Neural cell (in vitro differentiated cells): ENCODE measurements at regions not wholly inside any gene's neighbourhood (a gene's known extent, or its start where the extent isn't known, plus 50 kb on each side); places are given as distances from the start of the nearest gene placed in this dataset.

Source experiments
- H2AFZ ChIP-seq: fragments of 200-600, 300-800 bp; sonication (generic), shearing (Covaris generic); 2 replicates; pipeline ENCODE4 v1.6.0; 2014; ENCODE audit warnings: low read depth, mild to moderate bottlenecking, antibody characterized with exemption, low read length, moderate library complexity
- H3F3A ChIP-seq: fragments of 200-600 bp; shearing (Covaris generic); 2 replicates; pipeline ENCODE4 v1.6.1; 2016; ENCODE audit warnings: mild to moderate bottlenecking, moderate library complexity, mixed read lengths, antibody characterized with exemption, low read length; ENCODE audit not compliant: insufficient read depth, poor library complexity, severe bottlenecking
- H3K27ac ChIP-seq: fragments of 200-600, 300-800 bp; sonication (generic), shearing (Covaris generic); 2 replicates; pipeline ENCODE4 v1.5.1; 2014; ENCODE audit warnings: mild to moderate bottlenecking, low read length, moderate library complexity
- H3K27me3 ChIP-seq: fragments of 300-800, 200-600 bp; sonication (generic), shearing (Covaris generic); 2 replicates; pipeline ENCODE4 v1.6.0; 2014; ENCODE audit warnings: mild to moderate bottlenecking, low read depth, low read length, moderate library complexity; ENCODE audit not compliant: insufficient read depth
- H3K36me3 ChIP-seq: fragments of 300-800, 200-600 bp; sonication (generic), shearing (Covaris generic); 2 replicates; pipeline ENCODE4 v1.5.1; 2014; ENCODE audit warnings: mild to moderate bottlenecking, antibody characterized with exemption, low read length, moderate library complexity; ENCODE audit not compliant: insufficient read depth
- H3K4me2 ChIP-seq: fragments of 300-800, 200-600 bp; sonication (generic), shearing (Covaris generic); 2 replicates; pipeline ENCODE4 v1.6.0; 2014; ENCODE audit warnings: mild to moderate bottlenecking, low read length
- H3K4me3 ChIP-seq: fragments of 300-800, 200-600 bp; sonication (generic), shearing (Covaris generic); 2 replicates; pipeline ENCODE4 v1.5.1; 2014; ENCODE audit warnings: mild to moderate bottlenecking, low read length, moderate library complexity
- H3K79me2 ChIP-seq: fragments of 200-600 bp; shearing (Covaris generic); replicated peaks from 2 replicates; pipeline ENCODE4 v1.6.0; 2014; ENCODE audit warnings: mild to moderate bottlenecking, low read length, moderate library complexity; ENCODE audit not compliant: insufficient read depth
- H3K9ac ChIP-seq: fragments of 300-800, 200-600 bp; sonication (generic), shearing (Covaris generic); 2 replicates; pipeline ENCODE4 v1.6.1; 2016; ENCODE audit warnings: mild to moderate bottlenecking, low read length, mixed read lengths
- H3K9me2 ChIP-seq: fragments of 200-600 bp; shearing (Covaris generic); 2 replicates; pipeline ENCODE4 v1.6.1; 2016; ENCODE audit warnings: mild to moderate bottlenecking, low read length, mixed read lengths; ENCODE audit not compliant: insufficient read depth
- H3K9me3 ChIP-seq: fragments of 200-600, 300-800 bp; sonication (generic), shearing (Covaris generic); 2 replicates; pipeline ENCODE4 v1.6.1; 2016; ENCODE audit warnings: mild to moderate bottlenecking, mixed run types, low read length, moderate library complexity, mixed read lengths
- H4K20me1 ChIP-seq: fragments of 200-600 bp; shearing (Covaris generic); 2 replicates; pipeline ENCODE4 v1.6.1; 2016; ENCODE audit warnings: mild to moderate bottlenecking, mixed run types; ENCODE audit not compliant: insufficient read depth
- CTCF ChIP-seq: fragments of 450-650 bp; IDR thresholded peaks from 2 replicates; pipeline ENCODE4 v1.5.1; 2014; ENCODE audit warnings: antibody characterized with exemption, mild to moderate bottlenecking, moderate library complexity; ENCODE audit not compliant: poor library complexity, severe bottlenecking
- EP300 ChIP-seq: fragments of 450-650 bp; conservative IDR thresholded peaks from 2 replicates; pipeline ENCODE4 v1.6.1; 2014; ENCODE audit warnings: antibody characterized with exemption, mild to moderate bottlenecking, moderate library complexity; ENCODE audit not compliant: poor library complexity, severe bottlenecking
- EZH2 ChIP-seq: fragments of 200-600, 300-800 bp; shearing (Covaris generic), sonication (generic); IDR thresholded peaks from 2 replicates; pipeline ENCODE4 v1.6.1; 2014; ENCODE audit warnings: antibody characterized with exemption, low read length, borderline replicate concordance, mild to moderate bottlenecking; ENCODE audit not compliant: insufficient read depth, poor library complexity, severe bottlenecking
- MXI1 ChIP-seq: fragments of 450-650 bp; conservative IDR thresholded peaks from 2 replicates; pipeline ENCODE4 v1.6.1; 2014; ENCODE audit warnings: antibody characterized with exemption, mild to moderate bottlenecking; ENCODE audit not compliant: poor library complexity, severe bottlenecking
- POLR2AphosphoS5 ChIP-seq: IDR thresholded peaks from 2 replicates; pipeline ENCODE4 v1.6.1; 2012
- RAD21 ChIP-seq: fragments of 450-650 bp; conservative IDR thresholded peaks from 2 replicates; pipeline ENCODE4 v1.6.1; 2014; ENCODE audit warnings: antibody characterized with exemption, mild to moderate bottlenecking, moderate library complexity
- REST ChIP-seq: IDR thresholded peaks from 2 replicates; pipeline ENCODE4 v1.6.1; 2012; ENCODE audit warnings: borderline replicate concordance
- SMC3 ChIP-seq: fragments of 450-650 bp; conservative IDR thresholded peaks from 2 replicates; pipeline ENCODE4 v1.6.1; 2014; ENCODE audit warnings: antibody characterized with exemption, mild to moderate bottlenecking, moderate library complexity; ENCODE audit not compliant: poor library complexity
- TAF1 ChIP-seq: IDR thresholded peaks from 2 replicates; pipeline ENCODE4 v1.6.1; 2012; ENCODE audit warnings: low read depth

GRCh38 chr2:126797622-126798275 lies 100.9 kb upstream of the TEX51 start:
- Histone ChIP-seq H3F3A (no peaks in the 10 kb centered on the region), H3K36me3 (no peaks in the 10 kb centered on the region), H3K9me3 (no peaks in the 10 kb centered on the region), H3K27me3 (no peaks in the 10 kb centered on the region), H4K20me1 (no peaks in the 10 kb centered on the region), H3K79me2 (no peaks in the 10 kb centered on the region), H3K4me3 (no peak overlapping the region), H3K4me2 (no peak overlapping the region), H3K9me2 (no peaks in the 10 kb centered on the region), H3K27ac (no peak overlapping the region), H3K9ac (no peak overlapping the region), H2AFZ (no peak overlapping the region)
- no peak for TF ChIP-seq EP300
- TF ChIP-seq RAD21 = no peak
- no peak for TF ChIP-seq REST
- TF ChIP-seq MXI1 = no peak
- TF ChIP-seq CTCF = no peak
- TF ChIP-seq SMC3 = no peak
- no peak for TF ChIP-seq EZH2
- TF ChIP-seq POLR2AphosphoS5 = no peak
- TF ChIP-seq TAF1 = no peak

DNA sequence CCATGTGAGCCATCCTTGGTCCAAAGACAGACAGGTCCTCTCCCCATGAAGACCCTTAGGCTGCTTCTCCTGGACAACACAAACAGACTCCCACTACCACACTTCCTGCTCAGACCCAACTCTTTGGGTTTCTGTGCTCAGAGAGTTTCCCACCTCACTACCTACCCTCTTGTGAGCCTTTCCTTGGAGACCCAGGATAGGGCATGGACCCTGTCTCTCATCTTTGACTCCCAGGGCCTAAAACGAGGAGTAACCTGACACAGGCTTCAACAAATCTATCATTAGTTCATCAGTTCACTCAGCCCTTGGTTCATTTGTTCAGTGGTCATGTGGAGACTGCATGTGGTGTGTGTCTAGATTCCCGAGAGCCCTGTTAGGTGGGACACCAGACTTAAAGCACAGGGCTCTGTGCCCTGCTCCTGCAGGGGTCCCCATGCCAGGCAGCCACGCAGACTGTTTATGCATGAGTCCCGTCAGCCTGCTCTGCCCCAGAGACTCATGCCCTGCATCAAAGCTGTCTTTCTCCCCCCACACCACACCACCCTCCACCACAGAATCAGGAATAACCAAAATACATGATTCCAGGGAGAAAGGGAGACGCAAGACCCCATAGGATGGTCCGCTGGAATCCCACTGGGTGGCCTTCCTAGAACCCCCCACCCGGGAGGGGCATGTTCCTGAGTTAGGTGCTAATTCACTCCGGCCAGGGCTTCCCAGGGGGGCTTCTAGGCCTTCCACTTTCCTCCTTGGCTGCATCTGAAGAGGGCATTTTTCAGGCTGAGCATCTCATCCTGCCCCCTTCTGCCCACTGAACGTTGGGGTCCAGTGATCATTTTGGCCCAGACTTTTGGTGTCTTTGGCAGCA lies 100.2 kb upstream of the TEX51 start:
- Histone ChIP-seq H3K27ac (no peak overlapping the region), H3K36me3 (no peaks in the 10 kb centered on the region), H4K20me1 (no peaks in the 10 kb centered on the region), H3K9me2 (no peaks in the 10 kb centered on the region), H3K27me3 (no peaks in the 10 kb centered on the region), H2AFZ (no peak overlapping the region), H3K4me2 (no peak overlapping the region), H3K79me2 (no peaks in the 10 kb centered on the region), H3K9me3 (no peaks in the 10 kb centered on the region), H3F3A (no peaks in the 10 kb centered on the region), H3K9ac (no peak overlapping the region), H3K4me3 (no peak overlapping the region)
- TF ChIP-seq TAF1 = no peak
- no peak for TF ChIP-seq EZH2
- no peak for TF ChIP-seq REST
- TF ChIP-seq CTCF = no peak
- no peak for TF ChIP-seq MXI1
- no peak for TF ChIP-seq SMC3
- TF ChIP-seq RAD21 = no peak
- TF ChIP-seq EP300 = no peak
- TF ChIP-seq POLR2AphosphoS5 = no peak
